HEK293 (cell line): ENCODE measurements at regions not wholly inside any gene's neighbourhood (a gene's known extent, or its start where the extent isn't known, plus 50 kb on each side); places are given as distances from the start of the nearest gene placed in this dataset.

Experiments used
- CTCF ChIA-PET: fragments of 350-600 bp; formaldehyde crosslinking; extraction: SDS; loops from one replicate; lab custom pipeline; 2021; ENCODE audit warnings: antibody characterized with exemption; lab: Yijun Ruan, JAX
- POLR2A ChIA-PET: fragments of 300-600 bp; formaldehyde crosslinking; extraction: SDS; loops from one replicate; lab custom pipeline; 2020; ENCODE audit warnings: antibody characterized with exemption, inconsistent platforms; lab: Yijun Ruan, JAX
- H3K27ac ChIP-seq: fragments of 200-500 bp; sonication (Bioruptor generic); 2 replicates; pipeline ENCODE4 v1.5.1; 2014; ENCODE audit warnings: low read depth, low read length, control low read depth, inconsistent platforms; ENCODE audit errors: extremely low read depth
- H3K36me3 ChIP-seq, 2 experiments: fragments of 200-500 bp in 1 of 2; sonication (Bioruptor generic) in 1 of 2; 1 replicate in 1 of 2; 2 replicates in 1 of 2; pipeline ENCODE4 v1.5.1; 2014 to 2017; ENCODE audit warnings: inconsistent platforms in 2 of 2, low read length in 2 of 2; ENCODE audit not compliant: control insufficient read depth in 2 of 2, insufficient read depth in 1 of 2
- H3K4me1 ChIP-seq: fragments of 200-500 bp; sonication (Bioruptor generic); 2 replicates; pipeline ENCODE4 v1.5.1; 2014; ENCODE audit warnings: mild to moderate bottlenecking, low read length, inconsistent platforms; ENCODE audit not compliant: control insufficient read depth, insufficient read depth
- H3K4me3 ChIP-seq: 2 replicates; pipeline ENCODE4 v1.5.1; 2011; ENCODE audit warnings: low read depth, mild to moderate bottlenecking, control low read depth, low read length, moderate library complexity
- H3K9me3 ChIP-seq: fragments of 200-500 bp; sonication (Bioruptor generic); 2 replicates; pipeline ENCODE4 v1.5.1; 2014; ENCODE audit warnings: low read depth, low read length, inconsistent platforms; ENCODE audit not compliant: control insufficient read depth, insufficient read depth
- KLF17 ChIP-seq: fragments of 450-650 bp; formaldehyde crosslinking; IDR thresholded peaks from 2 replicates; pipeline ENCODE4 v1.5.1; 2016; ENCODE audit warnings: missing biosample characterization, missing genetic modification characterization
- MEIS1 ChIP-seq: sonication (generic); formaldehyde crosslinking; IDR thresholded peaks from 2 replicates; pipeline ENCODE4 v1.8.1; 2022; ENCODE audit warnings: missing genetic modification reagents, mild to moderate bottlenecking, borderline replicate concordance
- MYNN ChIP-seq: fragments of 450-650 bp; formaldehyde crosslinking; IDR thresholded peaks from 2 replicates; pipeline ENCODE4 v1.5.1; 2016; ENCODE audit warnings: missing biosample characterization, missing genetic modification characterization, borderline replicate concordance
- YY1 ChIP-seq: fragments of 450-650 bp; formaldehyde crosslinking; IDR thresholded peaks from 2 replicates; pipeline ENCODE4 v1.5.1; 2018; ENCODE audit warnings: missing biosample characterization, missing genetic modification characterization
- YY2 ChIP-seq: fragments of 450-650 bp; formaldehyde crosslinking; IDR thresholded peaks from 2 replicates; pipeline ENCODE4 v1.5.1; 2016; ENCODE audit warnings: missing biosample characterization, missing genetic modification characterization
- ZBTB48 ChIP-seq: fragments of 450-650 bp; formaldehyde crosslinking; IDR thresholded peaks from 2 replicates; pipeline ENCODE4 v1.5.1; 2016; ENCODE audit warnings: missing biosample characterization, missing genetic modification characterization
- ZNF112 ChIP-seq: fragments of 450-650 bp; formaldehyde crosslinking; IDR thresholded peaks from 2 replicates; pipeline ENCODE4 v1.5.0; 2017; ENCODE audit warnings: missing biosample characterization, missing genetic modification characterization
- ZNF133 ChIP-seq: fragments of 450-650 bp; formaldehyde crosslinking; IDR thresholded peaks from 2 replicates; pipeline ENCODE4 v1.5.1; 2016; ENCODE audit warnings: missing biosample characterization, missing genetic modification characterization
- ZNF16 ChIP-seq: fragments of 450-650 bp; formaldehyde crosslinking; IDR thresholded peaks from 2 replicates; pipeline ENCODE4 v1.5.1; 2016; ENCODE audit warnings: low read depth, missing biosample characterization, missing genetic modification characterization
- ZNF18 ChIP-seq: fragments of 450-650 bp; formaldehyde crosslinking; IDR thresholded peaks from 2 replicates; pipeline ENCODE4 v1.5.1; 2016; ENCODE audit warnings: missing biosample characterization, missing genetic modification characterization
- ZNF221 ChIP-seq: fragments of 450-650 bp; formaldehyde crosslinking; IDR thresholded peaks from 2 replicates; pipeline ENCODE4 v1.5.1; 2017; ENCODE audit warnings: missing biosample characterization, missing genetic modification characterization, borderline replicate concordance
- ZNF266 ChIP-seq: fragments of 450-650 bp; formaldehyde crosslinking; IDR thresholded peaks from 2 replicates; pipeline ENCODE4 v1.5.1; 2016; ENCODE audit warnings: missing biosample characterization, missing genetic modification characterization, low read depth
- ZNF292 ChIP-seq: fragments of 450-650 bp; formaldehyde crosslinking; IDR thresholded peaks from 2 replicates; pipeline ENCODE4 v1.5.1; 2016; ENCODE audit warnings: low read depth, missing biosample characterization, missing genetic modification characterization, borderline replicate concordance
- ZNF404 ChIP-seq: fragments of 450-650 bp; formaldehyde crosslinking; IDR thresholded peaks from 2 replicates; pipeline ENCODE4 v1.5.1; 2017; ENCODE audit warnings: missing biosample characterization, missing genetic modification characterization
- ZNF416 ChIP-seq: fragments of 450-650 bp; formaldehyde crosslinking; IDR thresholded peaks from 2 replicates; pipeline ENCODE4 v1.5.1; 2016; ENCODE audit warnings: missing biosample characterization, missing genetic modification characterization
- ZNF48 ChIP-seq: fragments of 450-650 bp; formaldehyde crosslinking; IDR thresholded peaks from 2 replicates; pipeline ENCODE4 v1.5.1; 2016; ENCODE audit warnings: missing biosample characterization, missing genetic modification characterization
- ZNF488 ChIP-seq: fragments of 450-650 bp; formaldehyde crosslinking; IDR thresholded peaks from 2 replicates; pipeline ENCODE4 v1.5.1; 2016; ENCODE audit warnings: missing biosample characterization, missing genetic modification characterization
- ZNF501 ChIP-seq: fragments of 450-650 bp; formaldehyde crosslinking; IDR thresholded peaks from 2 replicates; pipeline ENCODE4 v1.5.1; 2016; ENCODE audit warnings: missing biosample characterization, missing genetic modification characterization
- ZNF513 ChIP-seq: fragments of 450-650 bp; IDR thresholded peaks from 2 replicates; pipeline ENCODE4 v1.5.1; 2018; ENCODE audit warnings: missing biosample characterization, missing genetic modification characterization
- ZNF600 ChIP-seq: fragments of 450-650 bp; formaldehyde crosslinking; IDR thresholded peaks from 2 replicates; pipeline ENCODE4 v1.5.1; 2016; ENCODE audit warnings: missing biosample characterization, missing genetic modification characterization
- ZNF621 ChIP-seq: fragments of 450-650 bp; formaldehyde crosslinking; IDR thresholded peaks from 2 replicates; pipeline ENCODE4 v1.5.1; 2017; ENCODE audit warnings: missing biosample characterization, missing genetic modification characterization
- ZNF623 ChIP-seq: fragments of 450-650 bp; formaldehyde crosslinking; IDR thresholded peaks from 2 replicates; pipeline ENCODE4 v1.5.1; 2016; ENCODE audit warnings: missing biosample characterization, missing genetic modification characterization
- ZNF664 ChIP-seq: fragments of 450-650 bp; formaldehyde crosslinking; IDR thresholded peaks from 2 replicates; pipeline ENCODE4 v1.5.1; 2016; ENCODE audit warnings: missing biosample characterization, missing genetic modification characterization
- ZNF777 ChIP-seq: fragments of 450-650 bp; formaldehyde crosslinking; IDR thresholded peaks from 2 replicates; pipeline ENCODE4 v1.5.1; 2017; ENCODE audit warnings: missing biosample characterization, missing genetic modification characterization, borderline replicate concordance
- ZXDB ChIP-seq: fragments of 450-650 bp; formaldehyde crosslinking; IDR thresholded peaks from 2 replicates; pipeline ENCODE4 v1.5.1; 2016; ENCODE audit warnings: missing biosample characterization, missing genetic modification characterization
- TF ChIP-seq, protein P1 (sequence below): sonication (generic); formaldehyde crosslinking; IDR thresholded peaks from 2 replicates; pipeline ENCODE4 v1.8.1; 2022; ENCODE audit warnings: mild to moderate bottlenecking, moderate library complexity, missing genetic modification reagents
- TF ChIP-seq, protein P2 (sequence below): fragments of 450-650 bp; formaldehyde crosslinking; IDR thresholded peaks from 2 replicates; pipeline ENCODE4 v1.5.1; 2017; ENCODE audit warnings: missing biosample characterization, mild to moderate bottlenecking, missing genetic modification characterization, moderate library complexity
- TF ChIP-seq, protein P3 (sequence below): fragments of 450-650 bp; formaldehyde crosslinking; IDR thresholded peaks from 2 replicates; pipeline ENCODE4 v1.5.1; 2016; ENCODE audit warnings: missing biosample characterization, missing genetic modification characterization

GRCh38 chr7:81884817-81885216 is 115.0 kb upstream of the HGF start:
- H3K9me3 ChIP-seq, result no peaks in the 10 kb centered on the region
- H3K4me1 ChIP-seq, result no peaks in the 10 kb centered on the region
- CTCF ChIA-PET, result no interaction called here
- TF ChIP-seq KLF17 (tag by site-specific recombination) (no peak), ZNF48 (no peak), YY2 (no peak), ZNF266 (tag by site-specific recombination) (no peak), ZNF513 (tag by site-specific recombination) (no peak), ZNF488 (tag by site-specific recombination) (no peak), ZNF16 (tag by site-specific recombination) (no peak), ZNF292 (tag by site-specific recombination) (no peak), ZNF416 (no peak), ZNF664 (tag by site-specific recombination) (no peak), MEIS1 (CRISPR knock-in tag) (no peak), ZNF18 (tag by site-specific recombination) (no peak), ZNF623 (no peak), ZNF621 (tag by site-specific recombination) (no peak), MYNN (tag by site-specific recombination) (no peak)
- TF ChIP-seq, protein P1, sequence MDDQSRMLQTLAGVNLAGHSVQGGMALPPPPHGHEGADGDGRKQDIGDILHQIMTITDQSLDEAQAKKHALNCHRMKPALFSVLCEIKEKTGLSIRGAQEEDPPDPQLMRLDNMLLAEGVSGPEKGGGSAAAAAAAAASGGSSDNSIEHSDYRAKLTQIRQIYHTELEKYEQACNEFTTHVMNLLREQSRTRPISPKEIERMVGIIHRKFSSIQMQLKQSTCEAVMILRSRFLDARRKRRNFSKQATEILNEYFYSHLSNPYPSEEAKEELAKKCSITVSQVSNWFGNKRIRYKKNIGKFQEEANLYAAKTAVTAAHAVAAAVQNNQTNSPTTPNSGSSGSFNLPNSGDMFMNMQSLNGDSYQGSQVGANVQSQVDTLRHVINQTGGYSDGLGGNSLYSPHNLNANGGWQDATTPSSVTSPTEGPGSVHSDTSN (CRISPR knock-in tag), result no peak
- TF ChIP-seq, protein P2, sequence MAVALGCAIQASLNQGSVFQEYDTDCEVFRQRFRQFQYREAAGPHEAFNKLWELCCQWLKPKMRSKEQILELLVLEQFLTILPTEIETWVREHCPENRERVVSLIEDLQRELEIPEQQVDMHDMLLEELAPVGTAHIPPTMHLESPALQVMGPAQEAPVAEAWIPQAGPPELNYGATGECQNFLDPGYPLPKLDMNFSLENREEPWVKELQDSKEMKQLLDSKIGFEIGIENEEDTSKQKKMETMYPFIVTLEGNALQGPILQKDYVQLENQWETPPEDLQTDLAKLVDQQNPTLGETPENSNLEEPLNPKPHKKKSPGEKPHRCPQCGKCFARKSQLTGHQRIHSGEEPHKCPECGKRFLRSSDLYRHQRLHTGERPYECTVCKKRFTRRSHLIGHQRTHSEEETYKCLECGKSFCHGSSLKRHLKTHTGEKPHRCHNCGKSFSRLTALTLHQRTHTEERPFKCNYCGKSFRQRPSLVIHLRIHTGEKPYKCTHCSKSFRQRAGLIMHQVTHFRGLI, result no peak
- POLR2A ChIA-PET, result no interaction called here
- no peak overlapping the region for H3K27ac ChIP-seq
- no peak overlapping the region for H3K4me3 ChIP-seq
- H3K36me3 ChIP-seq, result no peaks in the 10 kb centered on the region

DNA sequence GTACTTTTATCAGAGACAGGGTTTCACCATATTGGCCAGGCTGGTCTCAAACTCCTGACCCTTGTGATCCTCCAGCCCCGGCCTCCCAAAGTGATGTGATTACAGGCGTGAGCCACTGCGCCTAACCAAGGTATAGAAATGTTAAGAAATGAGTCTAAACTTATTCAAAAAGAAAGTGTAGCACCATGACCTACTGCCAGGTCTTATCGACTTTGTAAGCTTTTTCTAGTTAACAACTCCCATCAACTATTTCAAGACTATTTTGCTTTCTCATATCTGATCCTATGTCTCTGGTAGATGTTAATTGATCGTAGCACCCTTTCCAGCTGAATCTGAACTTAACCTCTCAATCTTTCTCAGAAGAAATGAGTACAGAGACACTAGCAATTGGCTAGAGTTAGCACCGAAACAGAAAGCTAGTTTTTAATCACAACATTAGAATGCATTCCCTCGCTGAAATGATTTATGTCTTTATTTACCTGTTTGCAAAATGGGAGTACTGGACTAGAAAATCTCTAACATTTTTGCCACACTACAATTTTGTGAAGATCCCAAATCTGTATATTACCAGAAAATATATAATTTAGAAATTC is 114.0 kb upstream of the HGF start:
- H3K36me3 ChIP-seq, result no peaks in the 10 kb centered on the region
- ChIA-PET POLR2A (no interaction called here), CTCF (no interaction called here)
- no peaks in the 10 kb centered on the region for H3K4me1 ChIP-seq
- no peaks in the 10 kb centered on the region for H3K9me3 ChIP-seq
- H3K27ac ChIP-seq, result no peak overlapping the region
- no peak overlapping the region for H3K4me3 ChIP-seq
- TF ChIP-seq ZNF221, result no peak
- TF ChIP-seq ZNF404 (tag by site-specific recombination), result no peak
- TF ChIP-seq YY1 (tag by site-specific recombination), result no peak
- no peak for TF ChIP-seq ZNF600
- TF ChIP-seq, protein P3, sequence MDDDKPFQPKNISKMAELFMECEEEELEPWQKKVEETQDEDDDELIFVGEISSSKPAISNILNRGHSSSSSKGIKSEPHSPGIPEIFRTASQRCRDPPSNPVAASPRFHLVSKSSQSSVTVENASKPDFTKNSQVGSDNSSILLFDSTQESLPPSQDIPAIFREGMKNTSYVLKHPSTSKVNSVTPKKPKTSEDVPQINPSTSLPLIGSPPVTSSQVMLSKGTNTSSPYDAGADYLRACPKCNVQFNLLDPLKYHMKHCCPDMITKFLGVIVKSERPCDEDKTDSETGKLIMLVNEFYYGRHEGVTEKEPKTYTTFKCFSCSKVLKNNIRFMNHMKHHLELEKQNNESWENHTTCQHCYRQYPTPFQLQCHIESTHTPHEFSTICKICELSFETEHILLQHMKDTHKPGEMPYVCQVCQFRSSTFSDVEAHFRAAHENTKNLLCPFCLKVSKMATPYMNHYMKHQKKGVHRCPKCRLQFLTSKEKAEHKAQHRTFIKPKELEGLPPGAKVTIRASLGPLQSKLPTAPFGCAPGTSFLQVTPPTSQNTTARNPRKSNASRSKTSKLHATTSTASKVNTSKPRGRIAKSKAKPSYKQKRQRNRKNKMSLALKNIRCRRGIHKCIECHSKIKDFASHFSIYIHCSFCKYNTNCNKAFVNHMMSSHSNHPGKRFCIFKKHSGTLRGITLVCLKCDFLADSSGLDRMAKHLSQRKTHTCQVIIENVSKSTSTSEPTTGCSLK (tag by site-specific recombination), result no peak
- no peak for TF ChIP-seq ZBTB48 (tag by site-specific recombination)
- TF ChIP-seq ZNF133 (tag by site-specific recombination), result no peak
- no peak for TF ChIP-seq ZNF777 (tag by site-specific recombination)
- TF ChIP-seq ZXDB (tag by site-specific recombination), result no peak
- TF ChIP-seq ZNF501 (tag by site-specific recombination), result no peak
- no peak for TF ChIP-seq ZNF112
